Tibial nerve (tissue), 4 donors: ENCODE measurements at regions not wholly inside any gene's neighbourhood (a gene's known extent, or its start where the extent isn't known, plus 50 kb on each side); places are given as distances from the start of the nearest gene placed in this dataset.

Experiments used
- DNase-seq, 2 donors: peaks; one replicate each; pipeline ENCODE4 v3.0.0-alpha.2; 2019; ENCODE audit warnings: low spot score in 2 of 2
- H3K27ac ChIP-seq, 4 donors: fragments of 200-600 bp; sonication (generic) in 3 of 4; one replicate each; pipeline ENCODE4 v1.5.1; 2017 to 2019; ENCODE audit warnings: mild to moderate bottlenecking in 1 of 4
- H3K27me3 ChIP-seq, 2 donors: fragments of 200-600 bp; sonication (generic) in 1 of 2; one replicate each; pipeline versions ENCODE4 v1.5.1 to v1.6.0; 2017 to 2019
- H3K36me3 ChIP-seq, 3 donors: fragments of 200-600 bp; sonication (generic); one replicate each; pipeline ENCODE4 v1.5.1; 2018 to 2019
- H3K4me1 ChIP-seq, 4 donors: fragments of 200-600 bp; sonication (generic) in 3 of 4; one replicate each; pipeline ENCODE4 v1.5.1; 2017 to 2019
- H3K4me3 ChIP-seq, 4 donors: fragments of 200-600 bp; sonication (generic) in 3 of 4; one replicate each; pipeline ENCODE4 v1.5.1; 2017 to 2019; ENCODE audit warnings: mild to moderate bottlenecking in 1 of 4, moderate library complexity in 1 of 4
- H3K9me3 ChIP-seq, 4 donors: fragments of 200-600 bp; sonication (generic) in 3 of 4; one replicate each; pipeline ENCODE4 v1.5.1; 2017 to 2019
- EP300 ChIP-seq, 2 donors: sonication (generic); formaldehyde crosslinking; IDR thresholded peaks; one replicate each; pipeline ENCODE4 v1.6.1; 2017; ENCODE audit warnings: antibody characterized with exemption in 2 of 2, mild to moderate bottlenecking in 1 of 2
- POLR2A ChIP-seq, 2 donors: fragments of 450-650 bp; IDR thresholded peaks; one replicate each; pipeline ENCODE4 v1.6.1; 2017; ENCODE audit warnings: antibody characterized with exemption in 2 of 2, mild to moderate bottlenecking in 2 of 2, moderate library complexity in 2 of 2
- WGBS, 2 donors: methylation state at CpG; one replicate each; pipeline ENCODE4 v1.1.5; 2018; 5-methylcytosine and 5-hydroxymethylcytosine counted together
- TF ChIP-seq, protein P1 (sequence below), 5 experiments: fragments of 200-600 bp in 3 of 5; fragments of 450-650 bp in 2 of 5; sonication (generic) in 3 of 5; IDR thresholded peaks; one replicate each; pipeline ENCODE4 v1.5.1; 2016 to 2019; ENCODE audit warnings: antibody characterized with exemption in 5 of 5, mild to moderate bottlenecking in 3 of 5, moderate library complexity in 2 of 5

DNA sequence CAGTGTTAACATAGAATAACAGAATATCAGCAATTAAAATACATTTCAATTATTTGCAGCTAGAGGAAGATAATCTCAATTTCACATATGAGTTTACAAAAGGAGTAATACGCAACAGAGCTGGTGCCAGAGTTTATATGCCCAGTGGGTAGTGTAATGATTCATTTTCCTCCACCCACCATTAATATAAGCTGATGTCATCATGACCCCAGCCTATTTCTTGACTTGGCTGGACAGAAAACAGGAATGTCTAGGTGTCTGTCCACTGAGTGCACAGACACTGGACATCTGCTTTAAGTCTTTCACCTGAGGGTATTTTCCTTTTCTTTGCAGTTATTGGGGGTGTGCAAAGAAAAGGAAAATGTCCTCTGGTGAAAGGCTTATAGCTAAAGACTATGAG, 335.5 kb downstream of the TBC1D4 start:
- Histone ChIP-seq H3K36me3 (no peaks in the 10 kb centered on the region), H3K4me1 (no peaks in the 10 kb centered on the region), H3K27ac (no peak overlapping the region), H3K9me3 (no peaks in the 10 kb centered on the region), H3K4me3 (no peak overlapping the region), H3K27me3 (no peaks in the 10 kb centered on the region)
- WGBS, 2 donors: 92 to 100% methylated on average over 1 of the region's 1 CpG
- TF ChIP-seq, protein P1, sequence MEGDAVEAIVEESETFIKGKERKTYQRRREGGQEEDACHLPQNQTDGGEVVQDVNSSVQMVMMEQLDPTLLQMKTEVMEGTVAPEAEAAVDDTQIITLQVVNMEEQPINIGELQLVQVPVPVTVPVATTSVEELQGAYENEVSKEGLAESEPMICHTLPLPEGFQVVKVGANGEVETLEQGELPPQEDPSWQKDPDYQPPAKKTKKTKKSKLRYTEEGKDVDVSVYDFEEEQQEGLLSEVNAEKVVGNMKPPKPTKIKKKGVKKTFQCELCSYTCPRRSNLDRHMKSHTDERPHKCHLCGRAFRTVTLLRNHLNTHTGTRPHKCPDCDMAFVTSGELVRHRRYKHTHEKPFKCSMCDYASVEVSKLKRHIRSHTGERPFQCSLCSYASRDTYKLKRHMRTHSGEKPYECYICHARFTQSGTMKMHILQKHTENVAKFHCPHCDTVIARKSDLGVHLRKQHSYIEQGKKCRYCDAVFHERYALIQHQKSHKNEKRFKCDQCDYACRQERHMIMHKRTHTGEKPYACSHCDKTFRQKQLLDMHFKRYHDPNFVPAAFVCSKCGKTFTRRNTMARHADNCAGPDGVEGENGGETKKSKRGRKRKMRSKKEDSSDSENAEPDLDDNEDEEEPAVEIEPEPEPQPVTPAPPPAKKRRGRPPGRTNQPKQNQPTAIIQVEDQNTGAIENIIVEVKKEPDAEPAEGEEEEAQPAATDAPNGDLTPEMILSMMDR (IDR thresholded peaks at IDR 0.05): no peak
- TF ChIP-seq POLR2A (IDR thresholded peaks at IDR 0.05): no peak
- no peak for TF ChIP-seq EP300 (IDR thresholded peaks at IDR 0.05)
- no peak for DNase-seq

DNA sequence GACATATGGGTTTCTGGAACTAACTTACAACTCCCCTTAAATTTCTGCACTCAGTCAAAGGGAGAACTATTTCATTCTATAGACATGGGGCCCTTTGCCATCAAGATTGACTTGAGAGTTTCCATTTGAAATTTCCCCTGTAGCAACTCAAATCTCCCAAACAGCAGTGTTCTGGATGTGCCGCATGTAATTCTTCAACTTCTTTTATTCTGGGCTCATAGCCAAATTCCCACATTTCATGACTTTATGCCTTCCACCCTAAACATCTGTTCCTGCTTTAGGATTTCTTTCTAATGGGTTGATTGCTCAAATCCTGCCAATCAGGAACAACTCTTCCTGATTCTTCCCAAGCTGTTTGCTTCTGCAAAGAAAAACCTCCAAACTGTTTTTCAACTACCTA, 336.0 kb downstream of the TBC1D4 start:
- no peak for DNase-seq
- 30% methylated on average over 1 of the region's 1 CpG for WGBS, 2 donors
- Histone ChIP-seq H3K9me3 (no peaks in the 10 kb centered on the region), H3K4me1 (no peaks in the 10 kb centered on the region), H3K4me3 (no peak overlapping the region), H3K27me3 (no peaks in the 10 kb centered on the region), H3K36me3 (no peaks in the 10 kb centered on the region), H3K27ac (no peak overlapping the region)
- TF ChIP-seq EP300 (IDR thresholded peaks at IDR 0.05) (no peak), POLR2A (IDR thresholded peaks at IDR 0.05) (no peak)
- TF ChIP-seq, protein P1 (IDR thresholded peaks at IDR 0.05): no peak

DNA sequence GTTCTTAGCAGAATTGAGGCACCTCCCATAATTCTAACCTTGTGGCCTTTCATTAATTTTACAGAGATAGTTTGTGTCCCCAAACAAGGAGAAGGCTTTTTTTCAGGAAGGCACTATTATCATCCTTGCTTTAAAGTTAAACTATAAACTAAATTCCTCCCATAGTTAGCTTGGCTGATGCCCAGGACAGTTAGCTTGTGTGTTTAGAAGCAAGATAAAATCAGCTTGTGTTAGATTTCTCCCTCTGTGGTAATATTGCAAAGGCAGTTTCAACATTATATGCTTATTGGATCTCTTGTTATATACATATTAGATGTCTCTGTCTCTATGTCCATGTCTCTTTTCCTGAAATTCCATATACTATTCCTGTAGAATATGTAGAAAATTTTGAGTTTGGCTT, 342.7 kb downstream of the TBC1D4 start:
- peaks cover 0 to 21% (median 0%) of the 10 kb centered on the region in 4 donors for H3K9me3 ChIP-seq
- no peaks in the 10 kb centered on the region for H3K4me1 ChIP-seq
- DNase-seq: no peak
- no peak overlapping the region for H3K4me3 ChIP-seq
- TF ChIP-seq EP300 (IDR thresholded peaks at IDR 0.05): no peak
- TF ChIP-seq, protein P1 (IDR thresholded peaks at IDR 0.05): no peak
- TF ChIP-seq POLR2A (IDR thresholded peaks at IDR 0.05): no peak
- no peaks in the 10 kb centered on the region for H3K27me3 ChIP-seq
- no peaks in the 10 kb centered on the region for H3K36me3 ChIP-seq
- H3K27ac ChIP-seq: no peak overlapping the region

DNA sequence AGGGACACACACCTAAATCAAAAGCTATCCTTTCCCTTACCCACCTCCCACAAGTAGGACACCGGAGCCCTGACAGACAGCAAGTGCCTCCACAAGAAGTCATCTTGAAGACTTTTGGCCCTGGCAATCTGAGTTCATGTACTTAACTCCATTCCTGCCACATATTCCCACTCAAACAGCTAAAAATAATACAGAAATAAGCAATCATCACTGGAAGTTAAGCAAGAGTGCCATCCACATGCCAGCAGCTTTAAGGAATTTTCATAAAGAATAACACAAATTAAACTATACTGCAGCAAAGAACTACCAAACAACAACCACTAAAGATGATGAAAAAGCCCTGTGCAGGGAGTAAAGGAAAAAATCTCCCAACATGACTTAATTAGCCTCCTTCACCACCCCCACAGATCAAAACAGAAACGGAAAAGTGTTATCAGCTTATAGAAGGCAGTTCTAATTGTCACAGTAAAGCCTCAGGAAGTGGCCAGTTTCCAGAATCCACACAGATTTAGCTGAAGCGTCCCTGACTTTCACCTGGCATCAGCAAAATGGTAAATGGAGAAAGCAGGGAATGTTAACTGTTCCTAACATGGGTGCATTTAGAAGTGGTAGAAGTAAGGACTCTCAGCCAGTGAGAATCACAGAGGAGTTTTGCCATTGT, 343.9 kb downstream of the TBC1D4 start:
- Histone ChIP-seq H3K36me3 (no peaks in the 10 kb centered on the region), H3K27ac (no peak overlapping the region), H3K9me3 (peaks cover 0 to 21% (median 0%) of the 10 kb centered on the region in 4 donors), H3K4me1 (no peaks in the 10 kb centered on the region), H3K4me3 (no peak overlapping the region), H3K27me3 (no peaks in the 10 kb centered on the region)
- 71 to 73% methylated on average over 3 of the region's 3 CpGs for WGBS, 2 donors
- DNase-seq: no peak
- TF ChIP-seq EP300 (IDR thresholded peaks at IDR 0.05) (no peak), POLR2A (IDR thresholded peaks at IDR 0.05) (no peak)
- TF ChIP-seq, protein P1 (IDR thresholded peaks at IDR 0.05): no peak

DNA sequence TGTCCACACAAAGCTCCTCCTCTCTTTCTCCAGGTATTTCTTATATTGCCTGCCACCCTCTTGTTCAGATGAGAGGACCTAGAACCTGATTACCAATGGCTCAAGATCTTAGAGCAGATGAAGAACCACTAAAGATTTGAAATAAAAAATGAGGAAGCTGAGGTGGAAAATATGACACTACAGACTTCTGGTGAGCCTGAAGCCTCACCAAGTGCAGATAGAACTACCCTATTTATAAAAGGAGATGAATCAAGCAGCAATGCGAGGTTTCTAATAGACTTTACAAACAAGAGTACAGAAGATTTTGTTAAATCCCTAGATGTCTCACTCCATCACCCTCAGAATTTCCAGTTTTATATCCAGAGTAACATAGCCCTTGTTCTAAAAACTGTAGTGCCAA, 345.8 kb downstream of the TBC1D4 start:
- Histone ChIP-seq H3K36me3 (no peaks in the 10 kb centered on the region), H3K4me3 (no peak overlapping the region), H3K9me3 (peaks cover 0 to 21% (median 0%) of the 10 kb centered on the region in 4 donors), H3K27me3 (no peaks in the 10 kb centered on the region), H3K4me1 (no peaks in the 10 kb centered on the region), H3K27ac (no peak overlapping the region)
- TF ChIP-seq, protein P1 (IDR thresholded peaks at IDR 0.05): no peak
- no peak for TF ChIP-seq EP300 (IDR thresholded peaks at IDR 0.05)
- no peak for TF ChIP-seq POLR2A (IDR thresholded peaks at IDR 0.05)
- 85 to 91% methylated on average over 1 of the region's 1 CpG for WGBS, 2 donors
- no peak for DNase-seq
